ENCODE measurements at regions not wholly inside any gene's neighbourhood (a gene's known extent, or its start where the extent isn't known, plus 50 kb on each side); places are given as distances from the start of the nearest gene placed in this dataset.

- H3K27me3 ChIP-seq (ENCODE audit: control insufficient read depth, insufficient read depth, low read length), result no peaks in the 10 kb centered on the region
- DNase-seq, result no peak
- 91% methylated on average over 12 of the region's 13 CpGs for WGBS (ENCODE audit: insufficient coverage)
Measured at GRCh38 chr3:150327678-150328653, 80.1 kb upstream of the TSC22D2 start.

GRCh38 chr3:150324788-150325187 lies 83.3 kb upstream of the TSC22D2 start:
- DNase-seq, result no peak
- Mint-ChIP-seq H3K27me3 (ENCODE audit: low read depth in 2 of 2) (peaks cover 20 to 36% of the 10 kb centered on the region in 2 donors), H3K9me3 (no peaks in the 10 kb centered on the region), H3K4me1 (no peaks in the 10 kb centered on the region), H3K4me3 (no peak overlapping the region), H3K36me3 (no peaks in the 10 kb centered on the region), H3K27ac (no peak overlapping the region)
- H3K36me3 ChIP-seq (ENCODE audit: control insufficient read depth, insufficient read depth, low read length), result no peaks in the 10 kb centered on the region
- TF ChIP-seq CTCF (IDR thresholded peaks at IDR 0.05), result no peak
- no peak overlapping the region for H3K27ac ChIP-seq (ENCODE audit: low read length)
- 84% methylated on average over 4 of the region's 4 CpGs for WGBS (ENCODE audit: insufficient coverage)
- no peaks in the 10 kb centered on the region for H3K4me1 ChIP-seq (ENCODE audit: control insufficient read depth, insufficient read depth, low read length)
- ATAC-seq, result no peak
- H3K9me3 ChIP-seq (ENCODE audit: control insufficient read depth, insufficient read depth, low read length), result no peaks in the 10 kb centered on the region
- no peak overlapping the region for H3K4me3 ChIP-seq (ENCODE audit: low read length)
- intact Hi-C loops (cut with micrococcal nuclease), result no loop called here
- no peaks in the 10 kb centered on the region for H3K27me3 ChIP-seq (ENCODE audit: control insufficient read depth, insufficient read depth, low read length)

More at GRCh38 chr3:150327678-150328653, 80.1 kb upstream of the TSC22D2 start:
- H3K4me3 ChIP-seq (ENCODE audit: low read length), result no peak overlapping the region
- Mint-ChIP-seq H3K4me1 (no peaks in the 10 kb centered on the region), H3K9me3 (no peaks in the 10 kb centered on the region), H3K36me3 (no peaks in the 10 kb centered on the region), H3K27ac (no peak overlapping the region), H3K4me3 (no peak overlapping the region), H3K27me3 (ENCODE audit: low read depth in 2 of 2) (peaks cover 21 to 46% of the 10 kb centered on the region in 2 donors)
- ATAC-seq, result no peak
- H3K27ac ChIP-seq (ENCODE audit: low read length), result no peak overlapping the region
- no peaks in the 10 kb centered on the region for H3K36me3 ChIP-seq (ENCODE audit: control insufficient read depth, insufficient read depth, low read length)
- TF ChIP-seq CTCF (IDR thresholded peaks at IDR 0.05), result no peak
- intact Hi-C loops (cut with micrococcal nuclease), result no loop called here
- no peaks in the 10 kb centered on the region for H3K4me1 ChIP-seq (ENCODE audit: control insufficient read depth, insufficient read depth, low read length)
- H3K9me3 ChIP-seq (ENCODE audit: control insufficient read depth, insufficient read depth, low read length), result no peaks in the 10 kb centered on the region

GRCh38 chr3:150324245-150324644 lies 83.9 kb upstream of the TSC22D2 start:
- H3K9me3 Mint-ChIP-seq, result no peaks in the 10 kb centered on the region
- no peak for ATAC-seq
- H3K4me1 ChIP-seq (ENCODE audit: control insufficient read depth, insufficient read depth, low read length), result no peaks in the 10 kb centered on the region
- H3K4me3 ChIP-seq (ENCODE audit: low read length), result no peak overlapping the region
- H3K27me3 Mint-ChIP-seq (ENCODE audit: low read depth in 2 of 2), result peaks cover 21 to 32% of the 10 kb centered on the region in 2 donors
- H3K36me3 ChIP-seq (ENCODE audit: control insufficient read depth, insufficient read depth, low read length), result no peaks in the 10 kb centered on the region
- H3K27me3 ChIP-seq (ENCODE audit: control insufficient read depth, insufficient read depth, low read length), result no peaks in the 10 kb centered on the region
- WGBS (ENCODE audit: insufficient coverage), result 85% methylated on average over 3 of the region's 3 CpGs
- H3K9me3 ChIP-seq (ENCODE audit: control insufficient read depth, insufficient read depth, low read length), result no peaks in the 10 kb centered on the region
- no peak for TF ChIP-seq CTCF (IDR thresholded peaks at IDR 0.05)
- H3K36me3 Mint-ChIP-seq, result no peaks in the 10 kb centered on the region
- no peak for DNase-seq
- no peak overlapping the region for H3K27ac ChIP-seq (ENCODE audit: low read length)
- no peaks in the 10 kb centered on the region for H3K4me1 Mint-ChIP-seq
- intact Hi-C loops (cut with micrococcal nuclease), result no loop called here
- H3K27ac Mint-ChIP-seq, result no peak overlapping the region
- no peak overlapping the region for H3K4me3 Mint-ChIP-seq

All from natural killer cell (primary cell).